NB4 (cell line): ENCODE measurements at regions not wholly inside any gene's neighbourhood (a gene's known extent, or its start where the extent isn't known, plus 50 kb on each side); places are given as distances from the start of the nearest gene placed in this dataset.

Source experiments
- POLR2A ChIP-seq: IDR thresholded peaks from 2 replicates; pipeline ENCODE4 v1.6.1; 2011; ENCODE audit warnings: mild to moderate bottlenecking; ENCODE audit not compliant: insufficient read length; ENCODE audit errors: extremely low read depth
- TF ChIP-seq, protein P1 (sequence below): IDR thresholded peaks from one replicate; pipeline ENCODE4 v1.5.1; 2012; ENCODE audit warnings: low read depth, low read length

DNA sequence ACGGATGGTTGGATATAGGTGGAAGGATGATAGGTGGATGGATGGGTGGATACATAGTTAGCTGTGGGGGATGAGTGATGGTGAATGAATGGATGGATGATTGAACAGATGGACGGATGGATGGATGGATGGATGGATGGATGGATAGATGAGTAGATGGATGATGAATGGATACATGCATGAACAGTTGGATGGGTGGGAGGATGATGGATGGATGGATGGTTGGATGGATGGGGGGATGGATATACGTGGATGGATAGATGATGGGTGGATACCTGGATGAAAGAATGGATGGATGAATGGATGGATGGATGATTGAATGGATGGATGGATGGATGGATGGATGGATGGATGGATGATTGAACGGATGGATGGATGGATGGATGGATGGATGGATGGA is 68.4 kb upstream of the PRR5 start:
- no peak for TF ChIP-seq POLR2A
- TF ChIP-seq, protein P1, sequence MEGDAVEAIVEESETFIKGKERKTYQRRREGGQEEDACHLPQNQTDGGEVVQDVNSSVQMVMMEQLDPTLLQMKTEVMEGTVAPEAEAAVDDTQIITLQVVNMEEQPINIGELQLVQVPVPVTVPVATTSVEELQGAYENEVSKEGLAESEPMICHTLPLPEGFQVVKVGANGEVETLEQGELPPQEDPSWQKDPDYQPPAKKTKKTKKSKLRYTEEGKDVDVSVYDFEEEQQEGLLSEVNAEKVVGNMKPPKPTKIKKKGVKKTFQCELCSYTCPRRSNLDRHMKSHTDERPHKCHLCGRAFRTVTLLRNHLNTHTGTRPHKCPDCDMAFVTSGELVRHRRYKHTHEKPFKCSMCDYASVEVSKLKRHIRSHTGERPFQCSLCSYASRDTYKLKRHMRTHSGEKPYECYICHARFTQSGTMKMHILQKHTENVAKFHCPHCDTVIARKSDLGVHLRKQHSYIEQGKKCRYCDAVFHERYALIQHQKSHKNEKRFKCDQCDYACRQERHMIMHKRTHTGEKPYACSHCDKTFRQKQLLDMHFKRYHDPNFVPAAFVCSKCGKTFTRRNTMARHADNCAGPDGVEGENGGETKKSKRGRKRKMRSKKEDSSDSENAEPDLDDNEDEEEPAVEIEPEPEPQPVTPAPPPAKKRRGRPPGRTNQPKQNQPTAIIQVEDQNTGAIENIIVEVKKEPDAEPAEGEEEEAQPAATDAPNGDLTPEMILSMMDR, result no peak
